ENCODE measurements at regions not wholly inside any gene's neighbourhood (a gene's known extent, or its start where the extent isn't known, plus 50 kb on each side); places are given as distances from the start of the nearest gene placed in this dataset.

GRCh38 chr6:146887447-146888077, 288.8 kb downstream of the ADGB start:
- no peak for DNase-seq

- DNase-seq: no peak
Observed at GRCh38 chr6:146889303-146889702, 290.5 kb downstream of the ADGB start.

DNA sequence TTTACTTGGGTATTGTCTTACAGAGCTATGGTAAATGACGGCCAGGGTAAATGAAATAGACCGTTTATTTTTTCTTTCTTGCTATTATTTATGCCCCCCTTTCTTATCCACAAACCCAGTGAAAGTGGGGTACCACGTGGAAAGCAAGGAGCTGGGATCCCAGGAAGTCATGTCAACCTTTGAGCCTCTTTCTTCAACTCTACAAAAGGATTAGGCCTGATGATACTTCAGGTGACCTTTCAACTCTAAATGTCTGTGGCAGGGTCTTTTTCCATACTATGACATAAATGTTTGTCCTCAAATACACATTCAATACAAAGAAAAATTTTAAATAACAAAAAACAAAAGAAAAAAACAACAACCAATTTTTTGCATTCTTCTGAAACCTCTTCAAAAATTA, 291.4 kb downstream of the ADGB start:
- DNase-seq: no peak

GRCh38 chr6:146890644-146891434, 292.1 kb downstream of the ADGB start:
- DNase-seq: no peak

GRCh38 chr6:146891615-146892265, 293.0 kb downstream of the ADGB start:
- no peak for DNase-seq

GRCh38 chr6:146892283-146892612, 293.5 kb downstream of the ADGB start:
- no peak for DNase-seq

- no peak for DNase-seq
Observed at GRCh38 chr6:146892613-146893401, 294.0 kb downstream of the ADGB start.

DNA sequence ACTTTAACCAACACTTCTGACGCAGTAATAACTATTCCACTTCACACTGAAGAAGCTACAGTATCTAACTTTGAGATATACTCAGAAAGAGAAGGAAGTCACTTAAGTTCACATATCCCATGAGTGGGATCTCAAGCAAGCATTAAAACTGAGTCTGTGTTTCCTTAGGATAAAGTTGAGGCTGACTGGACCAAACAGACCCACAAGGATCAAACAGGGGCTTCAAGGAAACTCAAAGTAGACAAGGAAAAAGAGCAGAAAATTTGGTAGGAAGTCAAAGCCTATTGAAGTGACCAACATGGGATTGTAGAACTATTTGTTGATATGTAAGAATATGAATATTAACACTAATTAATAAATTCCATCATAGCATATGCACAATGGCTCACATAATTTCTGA, 294.9 kb downstream of the ADGB start:
- no peak for DNase-seq

DNA sequence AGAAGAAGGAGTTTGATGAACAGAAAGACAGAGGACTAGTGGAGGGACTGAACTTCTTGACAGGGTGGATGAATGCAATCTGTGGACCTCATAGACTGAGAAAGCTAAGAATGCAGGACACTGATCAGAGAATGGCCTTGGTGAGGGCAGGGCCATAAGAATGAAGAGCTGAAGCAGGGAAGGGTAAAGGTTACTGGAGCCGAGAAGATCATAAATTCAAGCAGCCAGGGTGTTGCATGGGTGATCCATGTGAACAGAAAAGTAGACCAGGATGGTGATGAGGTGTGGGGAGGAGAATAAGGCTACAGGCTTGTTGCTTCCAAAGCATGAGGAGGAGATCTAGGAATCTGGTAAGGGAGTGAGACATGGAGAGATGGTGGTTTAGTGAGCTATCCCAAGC, 295.9 kb downstream of the ADGB start:
- no peak for DNase-seq

GRCh38 chr6:146895101-146895771, 296.5 kb downstream of the ADGB start:
- DNase-seq: no peak

DNA sequence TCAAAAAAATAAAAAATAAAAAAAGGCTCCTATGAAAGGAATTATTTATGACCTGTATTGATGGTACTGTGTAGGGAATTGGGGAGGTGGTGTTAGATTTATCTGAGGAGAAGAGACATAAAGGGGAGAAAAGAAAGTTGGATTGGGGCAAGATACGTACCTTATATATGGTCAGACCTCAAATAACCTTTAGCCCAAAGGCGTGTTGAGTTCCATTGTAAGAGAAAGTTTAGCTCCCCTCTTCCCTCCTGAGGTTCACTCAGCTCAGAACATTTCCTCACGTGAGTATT, 296.9 kb downstream of the ADGB start:
- DNase-seq: no peak

DNA sequence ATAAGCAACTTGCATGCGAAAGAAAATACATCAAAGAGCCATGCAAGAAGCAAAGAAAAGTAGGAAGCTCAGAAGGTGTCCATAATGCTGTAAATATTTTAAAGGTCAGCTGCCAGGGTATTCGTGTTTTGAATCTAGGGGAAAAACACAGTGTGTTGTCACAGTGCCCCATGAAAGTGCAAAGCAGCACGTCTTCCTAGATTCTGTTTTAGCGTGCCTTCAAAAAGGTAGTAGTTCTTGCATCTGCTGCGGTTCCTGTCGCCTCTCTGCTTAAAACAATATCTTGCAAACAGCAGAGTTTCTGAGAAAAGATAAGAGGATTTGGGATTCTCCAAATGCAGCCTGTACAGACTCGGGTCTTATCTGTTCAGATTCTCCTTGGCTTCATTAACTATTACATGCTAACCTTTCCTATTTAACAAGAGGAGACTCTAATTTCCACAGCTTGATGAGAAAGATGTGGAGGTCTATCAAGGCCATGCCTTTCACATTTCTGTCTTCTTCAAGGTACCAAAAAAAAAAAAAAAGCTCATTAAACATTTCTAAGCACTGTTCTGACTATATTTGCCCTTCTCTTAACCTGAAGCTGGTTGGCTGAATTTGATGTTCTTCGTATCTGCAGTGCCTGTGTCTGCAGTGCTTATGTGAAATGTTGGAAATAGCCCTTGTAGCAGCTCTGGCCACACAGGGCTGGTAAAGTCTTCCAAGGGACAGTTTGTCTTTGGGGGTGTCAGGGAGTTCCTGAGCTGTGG, 297.5 kb downstream of the ADGB start:
- DNase-seq: no peak

DNA sequence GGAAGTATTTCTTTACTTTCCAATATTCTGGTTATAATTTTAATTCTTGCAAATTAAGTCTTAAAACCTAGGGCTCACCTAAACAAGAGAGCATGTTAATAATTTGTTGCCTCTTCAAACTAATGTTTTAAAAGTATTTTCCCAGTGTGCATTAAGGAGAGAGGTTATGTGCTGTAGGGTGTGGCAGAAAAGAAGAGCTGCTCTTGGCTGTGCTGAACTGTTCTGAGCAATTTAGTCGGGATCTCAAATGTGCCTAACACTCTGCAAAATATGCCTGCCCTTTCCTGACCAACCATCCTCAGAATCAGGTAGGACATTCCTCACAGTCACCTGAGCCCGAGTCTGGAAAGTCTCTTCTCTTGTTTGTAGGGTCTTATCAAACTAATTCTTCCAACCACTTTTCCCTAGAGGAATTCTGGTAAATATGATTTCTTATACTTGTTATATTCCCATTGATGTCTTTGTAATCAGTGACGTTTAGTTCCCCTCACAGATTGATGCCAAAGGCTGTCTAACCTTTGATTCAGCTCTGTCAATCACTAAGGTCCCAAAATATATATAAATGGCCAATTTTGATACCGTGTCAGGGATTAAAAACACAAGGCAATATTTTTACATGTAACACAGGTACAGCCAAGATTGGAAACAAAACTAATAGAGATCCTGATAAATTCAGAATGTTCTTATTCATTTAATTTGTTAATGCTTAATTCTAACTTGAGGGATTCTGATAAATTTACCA, 298.4 kb downstream of the ADGB start:
- DNase-seq: no peak

DNA sequence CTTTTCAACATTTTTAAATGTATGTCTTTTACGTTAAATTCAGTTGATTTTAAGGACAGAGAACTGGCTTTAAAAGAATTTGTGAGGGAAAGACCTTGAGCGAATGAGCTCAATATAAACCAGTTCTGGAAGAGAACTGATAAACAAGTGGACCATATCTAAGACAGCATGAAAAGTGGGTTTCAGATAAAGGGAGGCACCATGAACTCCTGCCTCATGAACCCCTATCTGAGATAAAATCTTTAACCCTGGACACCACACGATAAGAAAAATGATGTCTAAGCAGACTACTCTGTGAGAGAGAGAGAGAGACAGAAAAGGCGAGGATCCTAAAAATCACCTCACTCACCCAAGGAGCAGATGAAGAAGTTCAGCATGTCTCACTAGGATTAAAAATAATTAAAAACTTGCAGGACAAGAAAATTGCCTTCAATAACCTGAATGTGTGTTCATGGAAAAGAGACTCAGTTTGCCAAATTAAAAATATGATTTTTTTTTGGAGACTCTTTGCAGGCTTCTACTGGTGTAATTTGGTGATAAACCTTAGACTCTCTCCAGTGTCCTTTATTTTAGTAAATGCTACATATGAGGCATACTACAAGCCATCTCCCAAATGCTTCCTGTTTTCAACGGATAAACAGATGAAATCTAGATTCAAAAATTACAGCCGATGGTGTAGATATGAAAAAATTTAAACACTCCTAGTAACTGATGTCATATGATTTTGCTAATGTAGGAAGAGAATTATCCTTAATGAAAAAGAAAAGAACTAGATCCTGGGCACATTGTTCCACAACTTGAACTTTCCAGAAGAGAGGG, 299.5 kb downstream of the ADGB start:
- DNase-seq: no peak

DNA sequence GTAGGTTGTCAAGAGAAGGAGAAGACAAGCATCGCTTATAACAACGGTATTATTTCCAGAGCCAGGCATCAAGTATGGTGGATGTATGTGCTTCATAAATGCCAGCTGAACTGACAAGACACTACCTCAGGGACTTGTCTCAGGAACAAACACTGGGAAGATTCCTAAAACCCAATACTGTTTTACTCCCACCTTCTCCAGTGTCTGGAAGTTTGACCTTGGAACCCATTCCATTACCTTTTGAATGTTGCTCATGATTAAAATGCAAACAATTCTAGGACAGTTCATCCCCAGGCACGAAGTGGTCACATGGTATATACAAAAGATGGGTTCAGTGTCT, 300.1 kb downstream of the ADGB start:
- no peak for DNase-seq

- DNase-seq: no peak
Observed at GRCh38 chr6:146901940-146902816, 302.0 kb upstream of the STXBP5 start.

- no peak for DNase-seq
Observed at GRCh38 chr6:146902846-146903245, 301.4 kb upstream of the STXBP5 start.

- no peak for DNase-seq
Observed at GRCh38 chr6:146903451-146903850, 300.8 kb upstream of the STXBP5 start.

- no peak for DNase-seq
Observed at GRCh38 chr6:146904596-146904995, 299.6 kb upstream of the STXBP5 start.

- no peak for DNase-seq
Observed at GRCh38 chr6:146905181-146905704, 299.0 kb upstream of the STXBP5 start.

Data from femur (tissue), 1 donor.